Smooth muscle cell (in vitro differentiated cells): ENCODE measurements at regions not wholly inside any gene's neighbourhood (a gene's known extent, or its start where the extent isn't known, plus 50 kb on each side); places are given as distances from the start of the nearest gene placed in this dataset.

ENCODE experiments used
- DNase-seq: peaks from one replicate; lab custom pipeline; 2025; ENCODE audit not compliant: unreplicated experiment; lab: John Stamatoyannopoulos, UW
- H2AFZ ChIP-seq: fragments of 200-600 bp; sonication (generic); 2 replicates; pipeline ENCODE4 v1.6.0; 2016; ENCODE audit warnings: antibody characterized with exemption, low read depth, mild to moderate bottlenecking
- H3F3A ChIP-seq: fragments of 200-600 bp; sonication (generic); 2 replicates; pipeline ENCODE4 v1.6.0; 2017; ENCODE audit warnings: antibody characterized with exemption, low read depth
- H3K27ac ChIP-seq: fragments of 200-600 bp; sonication (generic); 2 replicates; pipeline ENCODE4 v1.5.1; 2016; ENCODE audit warnings: low read depth, mild to moderate bottlenecking
- H3K27me3 ChIP-seq: fragments of 200-600 bp; sonication (generic); 2 replicates; pipeline ENCODE4 v1.6.1; 2016; ENCODE audit warnings: low read depth, mild to moderate bottlenecking
- H3K36me3 ChIP-seq: fragments of 200-600 bp; sonication (generic); 2 replicates; pipeline ENCODE4 v1.5.1; 2016; ENCODE audit warnings: low read depth
- H3K4me1 ChIP-seq: fragments of 200-600 bp; sonication (generic); 2 replicates; pipeline ENCODE4 v1.5.1; 2016; ENCODE audit warnings: low read depth
- H3K4me2 ChIP-seq: fragments of 200-600 bp; sonication (generic); 2 replicates; pipeline ENCODE4 v1.6.0; 2016; ENCODE audit warnings: mild to moderate bottlenecking
- H3K4me3 ChIP-seq: fragments of 200-600 bp; sonication (generic); 2 replicates; pipeline ENCODE4 v1.5.1; 2016; ENCODE audit warnings: mild to moderate bottlenecking
- H3K79me2 ChIP-seq: fragments of 200-600 bp; sonication (generic); 2 replicates; pipeline ENCODE4 v1.6.0; 2016; ENCODE audit warnings: low read depth, mild to moderate bottlenecking
- H3K9ac ChIP-seq: fragments of 200-600 bp; sonication (generic); 2 replicates; pipeline ENCODE4 v1.6.0; 2016; ENCODE audit warnings: low read depth
- H3K9me3 ChIP-seq: fragments of 200-600 bp; sonication (generic); replicated peaks from 2 replicates; pipeline ENCODE4 v1.5.1; 2016; ENCODE audit warnings: low read depth
- H4K20me1 ChIP-seq: fragments of 200-600 bp; sonication (generic); 2 replicates; pipeline ENCODE4 v1.6.0; 2016; ENCODE audit warnings: low read depth
- WGBS: methylation state at CpG from one replicate; pipeline ENCODE4 v1.1.7; 2016; ENCODE audit warnings: low lambda C conversion rate; 5-methylcytosine and 5-hydroxymethylcytosine counted together
- TF ChIP-seq, protein P1 (sequence below): fragments of 200-600 bp; sonication (generic); IDR thresholded peaks from 2 replicates; pipeline ENCODE4 v1.5.1; 2017; ENCODE audit warnings: borderline replicate concordance, mild to moderate bottlenecking, antibody characterized with exemption; ENCODE audit not compliant: insufficient read depth, poor library complexity, severe bottlenecking

DNA sequence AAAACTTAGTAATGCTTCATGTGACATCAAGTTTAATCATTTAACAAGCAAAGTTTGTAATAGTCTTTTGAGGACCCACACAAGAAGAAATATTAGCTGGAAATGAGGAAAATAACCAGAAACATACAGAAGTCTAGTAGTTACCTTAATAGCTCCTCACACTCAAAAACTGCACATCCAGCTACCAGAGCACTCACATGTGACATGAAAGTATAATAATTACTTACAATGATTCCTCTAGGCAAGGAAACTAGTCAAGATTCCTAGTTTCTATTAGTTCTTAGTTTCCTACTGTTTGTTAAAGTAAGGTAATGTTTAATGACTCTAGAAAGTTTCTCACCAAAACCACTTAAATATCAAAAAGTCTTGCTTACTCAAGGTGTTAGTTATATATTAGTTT is 335.8 kb downstream of the RAD51AP2 start:
- no peaks in the 10 kb centered on the region for H3F3A ChIP-seq
- no peaks in the 10 kb centered on the region for H3K27me3 ChIP-seq
- no peak overlapping the region for H3K27ac ChIP-seq
- H3K4me3 ChIP-seq, result no peak overlapping the region
- TF ChIP-seq, protein P1, sequence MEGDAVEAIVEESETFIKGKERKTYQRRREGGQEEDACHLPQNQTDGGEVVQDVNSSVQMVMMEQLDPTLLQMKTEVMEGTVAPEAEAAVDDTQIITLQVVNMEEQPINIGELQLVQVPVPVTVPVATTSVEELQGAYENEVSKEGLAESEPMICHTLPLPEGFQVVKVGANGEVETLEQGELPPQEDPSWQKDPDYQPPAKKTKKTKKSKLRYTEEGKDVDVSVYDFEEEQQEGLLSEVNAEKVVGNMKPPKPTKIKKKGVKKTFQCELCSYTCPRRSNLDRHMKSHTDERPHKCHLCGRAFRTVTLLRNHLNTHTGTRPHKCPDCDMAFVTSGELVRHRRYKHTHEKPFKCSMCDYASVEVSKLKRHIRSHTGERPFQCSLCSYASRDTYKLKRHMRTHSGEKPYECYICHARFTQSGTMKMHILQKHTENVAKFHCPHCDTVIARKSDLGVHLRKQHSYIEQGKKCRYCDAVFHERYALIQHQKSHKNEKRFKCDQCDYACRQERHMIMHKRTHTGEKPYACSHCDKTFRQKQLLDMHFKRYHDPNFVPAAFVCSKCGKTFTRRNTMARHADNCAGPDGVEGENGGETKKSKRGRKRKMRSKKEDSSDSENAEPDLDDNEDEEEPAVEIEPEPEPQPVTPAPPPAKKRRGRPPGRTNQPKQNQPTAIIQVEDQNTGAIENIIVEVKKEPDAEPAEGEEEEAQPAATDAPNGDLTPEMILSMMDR, result no peak
- no peaks in the 10 kb centered on the region for H3K4me1 ChIP-seq
- no peaks in the 10 kb centered on the region for H3K79me2 ChIP-seq
- H2AFZ ChIP-seq, result no peak overlapping the region
- H3K4me2 ChIP-seq, result no peak overlapping the region
- no peaks in the 10 kb centered on the region for H3K9me3 ChIP-seq
- H4K20me1 ChIP-seq, result no peaks in the 10 kb centered on the region
- H3K36me3 ChIP-seq, result no peaks in the 10 kb centered on the region
- no peak overlapping the region for H3K9ac ChIP-seq
- DNase-seq, result no peak

DNA sequence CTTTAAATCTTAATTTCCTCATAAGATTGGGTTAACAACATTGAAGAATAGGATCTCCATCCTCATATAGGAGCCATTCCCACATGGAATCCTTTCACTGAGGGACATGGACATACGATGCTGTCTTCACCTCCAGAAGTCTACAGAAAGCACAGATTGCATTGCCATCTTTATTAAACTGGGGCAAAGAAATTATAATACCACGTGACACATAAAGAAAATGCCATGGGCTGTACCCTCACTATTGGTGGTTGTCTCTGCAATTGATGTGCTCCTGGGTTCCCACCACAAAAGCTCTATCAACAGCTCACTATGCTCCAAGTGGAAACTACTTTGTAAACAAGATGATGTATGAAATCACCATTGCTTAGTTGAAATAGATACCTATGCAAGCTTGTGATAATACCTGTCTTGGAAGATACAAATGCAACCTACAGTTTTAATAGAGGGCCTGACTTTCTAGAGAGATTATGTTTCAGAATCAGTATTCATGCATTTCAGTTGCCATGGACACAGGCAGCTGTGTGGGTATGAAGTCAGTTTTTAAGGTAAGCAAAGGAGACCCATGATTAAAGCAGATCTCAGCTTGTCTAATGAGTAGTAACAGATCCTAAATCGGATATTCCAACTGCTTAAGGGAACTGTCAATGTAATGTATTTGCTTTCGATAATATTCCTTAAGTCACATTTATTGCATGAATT is 337.0 kb downstream of the RAD51AP2 start:
- Histone ChIP-seq H3K36me3 (no peaks in the 10 kb centered on the region), H3K9me3 (no peaks in the 10 kb centered on the region), H3K9ac (no peak overlapping the region)

DNA sequence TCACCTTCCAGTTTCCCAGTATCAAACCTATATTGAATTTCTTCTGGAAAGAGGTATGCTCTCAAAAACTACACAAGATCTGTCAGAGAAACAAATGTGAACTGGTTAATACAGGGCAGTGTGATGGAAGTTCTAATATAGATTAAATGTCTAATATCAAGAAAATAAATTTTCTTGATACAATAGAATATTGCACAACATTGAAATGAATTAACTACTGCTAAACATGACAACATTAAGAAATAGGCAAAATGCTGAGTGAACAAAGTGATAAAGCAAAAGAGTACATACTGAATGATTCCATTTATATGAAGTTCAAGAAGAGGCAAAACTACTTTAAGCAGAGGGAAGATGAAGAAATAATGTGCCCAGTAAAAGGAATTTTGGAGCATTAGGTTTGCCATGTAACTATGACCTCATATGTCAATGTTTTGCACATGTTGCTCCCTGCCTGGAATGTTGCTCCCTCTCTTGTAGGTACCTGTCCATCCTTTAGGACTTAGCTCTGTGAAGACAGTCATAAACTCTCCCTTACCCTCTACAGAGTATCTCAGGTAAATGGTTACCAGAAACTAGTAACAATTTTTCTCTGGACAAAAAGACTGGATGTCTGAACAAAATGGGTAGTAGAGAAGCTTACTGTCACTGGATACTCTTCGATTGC is 339.0 kb downstream of the RAD51AP2 start:
- no peak overlapping the region for H3K9ac ChIP-seq
- no peak overlapping the region for H3K4me2 ChIP-seq
- no peaks in the 10 kb centered on the region for H3K9me3 ChIP-seq
- no peaks in the 10 kb centered on the region for H3K79me2 ChIP-seq
- WGBS, result 100% methylated on average over 1 of the region's 1 CpG
- TF ChIP-seq, protein P1, result no peak
- H3K4me3 ChIP-seq, result no peak overlapping the region
- no peak for DNase-seq
- H3K27ac ChIP-seq, result no peak overlapping the region
- no peaks in the 10 kb centered on the region for H3K4me1 ChIP-seq
- H4K20me1 ChIP-seq, result no peaks in the 10 kb centered on the region
- H3K27me3 ChIP-seq, result no peaks in the 10 kb centered on the region
- H3F3A ChIP-seq, result no peaks in the 10 kb centered on the region
- no peak overlapping the region for H2AFZ ChIP-seq
- H3K36me3 ChIP-seq, result no peaks in the 10 kb centered on the region

More for the DNA sequence above, 337.0 kb downstream of the RAD51AP2 start:
- Histone ChIP-seq H3K4me3 (no peak overlapping the region), H4K20me1 (no peaks in the 10 kb centered on the region), H3K27me3 (no peaks in the 10 kb centered on the region), H2AFZ (no peak overlapping the region), H3K4me2 (no peak overlapping the region), H3K79me2 (no peaks in the 10 kb centered on the region), H3K27ac (no peak overlapping the region), H3K4me1 (no peaks in the 10 kb centered on the region), H3F3A (no peaks in the 10 kb centered on the region)
- 89% methylated on average over 4 of the region's 4 CpGs for WGBS
- TF ChIP-seq, protein P1, result no peak
- DNase-seq, result no peak

DNA sequence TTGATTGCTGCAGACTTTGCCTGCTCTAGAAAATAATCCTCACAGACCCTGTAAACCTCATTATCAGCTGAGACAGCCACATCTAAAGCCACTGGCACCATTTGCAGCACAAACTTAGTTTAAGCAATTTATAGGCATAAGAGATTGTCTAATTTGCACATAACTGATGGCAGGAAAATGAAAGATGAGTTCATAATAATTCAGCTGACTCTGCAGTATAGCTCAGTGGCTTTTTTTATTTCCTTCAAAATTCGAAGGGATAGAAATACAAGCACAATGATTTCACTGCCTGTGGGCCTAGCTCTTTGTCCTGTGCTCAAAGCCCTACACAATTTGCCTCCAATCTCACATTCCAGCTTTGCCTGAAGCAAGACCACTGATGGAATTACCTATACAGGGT is 341.2 kb downstream of the RAD51AP2 start:
- no peaks in the 10 kb centered on the region for H3K4me1 ChIP-seq
- H3K9me3 ChIP-seq, result no peaks in the 10 kb centered on the region
- no peaks in the 10 kb centered on the region for H3K79me2 ChIP-seq
- TF ChIP-seq, protein P1, result no peak
- no peak overlapping the region for H3K4me3 ChIP-seq
- no peak overlapping the region for H3K27ac ChIP-seq
- no peak for DNase-seq
- no peak overlapping the region for H3K9ac ChIP-seq
- H4K20me1 ChIP-seq, result no peaks in the 10 kb centered on the region
- WGBS, result 64% methylated on average over 1 of the region's 1 CpG
- H3K36me3 ChIP-seq, result no peaks in the 10 kb centered on the region
- no peaks in the 10 kb centered on the region for H3F3A ChIP-seq
- no peaks in the 10 kb centered on the region for H3K27me3 ChIP-seq
- no peak overlapping the region for H3K4me2 ChIP-seq
- H2AFZ ChIP-seq, result no peak overlapping the region
